Ramos (cell line): ENCODE measurements at regions not wholly inside any gene's neighbourhood (a gene's known extent, or its start where the extent isn't known, plus 50 kb on each side); places are given as distances from the start of the nearest gene placed in this dataset.

Source experiments
- in situ Hi-C: fragments of 300-500 bp; cut with MboI; formaldehyde crosslinking; loops from one replicate; pipeline ENCODE4 v1.14.3; 2022; ENCODE audit warnings: low sequenced_read_pairs; ENCODE audit not compliant: unreplicated experiment

- in situ Hi-C loops = no loop called here
These were observed 59.8 kb upstream of the FHIT start for GRCh38 chr3:61311044-61311443.

- in situ Hi-C loops = no loop called here
These were observed 64.6 kb upstream of the FHIT start for GRCh38 chr3:61315871-61316270.

GRCh38 chr3:61323094-61323493 is 71.8 kb upstream of the FHIT start:
- in situ Hi-C loops = no loop called here

- in situ Hi-C loops = no loop called here
These were observed 80.8 kb upstream of the FHIT start for GRCh38 chr3:61331929-61332552.

GRCh38 chr3:61333192-61333961 is 82.1 kb upstream of the FHIT start:
- in situ Hi-C loops = no loop called here

GRCh38 chr3:61334783-61335182 is 83.5 kb upstream of the FHIT start:
- in situ Hi-C loops = no loop called here

- in situ Hi-C loops = no loop called here
These were observed 89.7 kb upstream of the FHIT start for GRCh38 chr3:61340931-61341461.

GRCh38 chr3:61343543-61343942 is 92.3 kb upstream of the FHIT start:
- in situ Hi-C loops = no loop called here

- in situ Hi-C loops = no loop called here
These were observed 93.8 kb upstream of the FHIT start for GRCh38 chr3:61345020-61345419.

- in situ Hi-C loops = no loop called here
These were observed 96.7 kb upstream of the FHIT start for GRCh38 chr3:61347981-61348380.

GRCh38 chr3:61349717-61350116 is 98.5 kb upstream of the FHIT start:
- in situ Hi-C loops = no loop called here

- in situ Hi-C loops = no loop called here
These were observed 99.6 kb upstream of the FHIT start for GRCh38 chr3:61350782-61351309.

- in situ Hi-C loops = no loop called here
These were observed 101.1 kb upstream of the FHIT start for GRCh38 chr3:61352306-61352705.

GRCh38 chr3:61353382-61353781 is 102.1 kb upstream of the FHIT start:
- in situ Hi-C loops = no loop called here

GRCh38 chr3:61354604-61355003 is 103.4 kb upstream of the FHIT start:
- in situ Hi-C loops = no loop called here

- in situ Hi-C loops = no loop called here
These were observed 105.4 kb upstream of the FHIT start for GRCh38 chr3:61356685-61357084.

GRCh38 chr3:61357902-61358301 is 106.7 kb upstream of the FHIT start:
- in situ Hi-C loops = no loop called here

GRCh38 chr3:61358364-61358763 is 107.1 kb upstream of the FHIT start:
- in situ Hi-C loops = no loop called here

GRCh38 chr3:61360297-61360965 is 109.2 kb upstream of the FHIT start:
- in situ Hi-C loops = no loop called here

- in situ Hi-C loops = no loop called here
These were observed 118.4 kb upstream of the FHIT start for GRCh38 chr3:61369678-61370077.

- in situ Hi-C loops = no loop called here
These were observed 119.9 kb upstream of the FHIT start for GRCh38 chr3:61371123-61371522.
